ENCODE measurements at regions not wholly inside any gene's neighbourhood (a gene's known extent, or its start where the extent isn't known, plus 50 kb on each side); places are given as distances from the start of the nearest gene placed in this dataset.
"Not testable (repeated sequence)": the region's sequence is repeated elsewhere in the genome, so short reads cannot be mapped to it uniquely, and the experiment has no call there.

DNA sequence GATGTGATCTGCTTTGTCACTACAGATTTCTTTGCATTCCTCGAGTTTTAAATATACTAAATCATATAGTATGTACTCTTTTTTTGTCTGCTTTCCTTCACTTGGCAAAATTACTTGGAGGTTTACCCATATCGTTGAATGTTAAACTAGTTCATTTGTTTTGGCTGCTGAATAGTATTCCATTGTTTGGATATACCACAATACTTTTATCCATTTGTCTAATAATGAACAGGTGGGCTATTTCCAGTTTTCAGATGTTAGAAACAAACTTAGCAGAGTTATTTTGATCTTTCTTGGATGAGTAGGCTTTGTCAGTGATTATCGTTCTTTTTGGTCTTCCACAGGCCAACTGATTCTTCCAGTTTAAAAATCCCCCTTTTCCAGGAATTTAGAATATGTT, 154.0 kb upstream of the TGFBR2 start:
- Histone ChIP-seq H3K36me3 (no peaks in the 10 kb centered on the region), H3K27me3 (no peaks in the 10 kb centered on the region), H3K9me3 (no peaks in the 10 kb centered on the region), H3K4me1 (no peaks in the 10 kb centered on the region), H3K4me3 (ENCODE audit: low read depth, low read length) (no peak overlapping the region)
- DNase-seq: no peak
- TF ChIP-seq, protein P1, sequence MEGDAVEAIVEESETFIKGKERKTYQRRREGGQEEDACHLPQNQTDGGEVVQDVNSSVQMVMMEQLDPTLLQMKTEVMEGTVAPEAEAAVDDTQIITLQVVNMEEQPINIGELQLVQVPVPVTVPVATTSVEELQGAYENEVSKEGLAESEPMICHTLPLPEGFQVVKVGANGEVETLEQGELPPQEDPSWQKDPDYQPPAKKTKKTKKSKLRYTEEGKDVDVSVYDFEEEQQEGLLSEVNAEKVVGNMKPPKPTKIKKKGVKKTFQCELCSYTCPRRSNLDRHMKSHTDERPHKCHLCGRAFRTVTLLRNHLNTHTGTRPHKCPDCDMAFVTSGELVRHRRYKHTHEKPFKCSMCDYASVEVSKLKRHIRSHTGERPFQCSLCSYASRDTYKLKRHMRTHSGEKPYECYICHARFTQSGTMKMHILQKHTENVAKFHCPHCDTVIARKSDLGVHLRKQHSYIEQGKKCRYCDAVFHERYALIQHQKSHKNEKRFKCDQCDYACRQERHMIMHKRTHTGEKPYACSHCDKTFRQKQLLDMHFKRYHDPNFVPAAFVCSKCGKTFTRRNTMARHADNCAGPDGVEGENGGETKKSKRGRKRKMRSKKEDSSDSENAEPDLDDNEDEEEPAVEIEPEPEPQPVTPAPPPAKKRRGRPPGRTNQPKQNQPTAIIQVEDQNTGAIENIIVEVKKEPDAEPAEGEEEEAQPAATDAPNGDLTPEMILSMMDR (IDR thresholded peaks at IDR 0.05; ENCODE audit: low read depth, low read length): no peak

GRCh38 chr3:30453360-30454039, 152.9 kb upstream of the TGFBR2 start:
- no peaks in the 10 kb centered on the region for H3K36me3 ChIP-seq
- no peak overlapping the region for H3K4me3 ChIP-seq (ENCODE audit: low read depth, low read length)
- TF ChIP-seq, protein P1 (IDR thresholded peaks at IDR 0.05; ENCODE audit: low read depth, low read length): no peak
- H3K27me3 ChIP-seq: no peaks in the 10 kb centered on the region
- DNase-seq: peak; percentile 5
- H3K4me1 ChIP-seq: no peaks in the 10 kb centered on the region
- H3K9me3 ChIP-seq: no peaks in the 10 kb centered on the region

- Histone ChIP-seq H3K36me3 (no peaks in the 10 kb centered on the region), H3K4me3 (ENCODE audit: low read depth, low read length) (no peak overlapping the region)
Observed at GRCh38 chr3:30454636-30455035, 151.8 kb upstream of the TGFBR2 start.

GRCh38 chr3:30455112-30455511, 151.3 kb upstream of the TGFBR2 start:
- not testable (repeated sequence) for H3K9me3 ChIP-seq; H3K4me3 ChIP-seq (ENCODE audit: low read depth, low read length); H3K36me3 ChIP-seq; H3K4me1 ChIP-seq; DNase-seq; H3K27me3 ChIP-seq

More at GRCh38 chr3:30454636-30455035, 151.8 kb upstream of the TGFBR2 start:
- Histone ChIP-seq H3K9me3 (no peaks in the 10 kb centered on the region), H3K4me1 (no peaks in the 10 kb centered on the region), H3K27me3 (no peaks in the 10 kb centered on the region)
- DNase-seq: no peak
- TF ChIP-seq, protein P1 (IDR thresholded peaks at IDR 0.05; ENCODE audit: low read depth, low read length): no peak

GRCh38 chr3:30455840-30456239, 150.6 kb upstream of the TGFBR2 start:
- TF ChIP-seq, protein P1 (IDR thresholded peaks at IDR 0.05; ENCODE audit: low read depth, low read length): no peak
- no peaks in the 10 kb centered on the region for H3K4me1 ChIP-seq
- no peak for DNase-seq
- H3K36me3 ChIP-seq: no peaks in the 10 kb centered on the region
- no peak overlapping the region for H3K4me3 ChIP-seq (ENCODE audit: low read depth, low read length)
- H3K27me3 ChIP-seq: no peaks in the 10 kb centered on the region
- no peaks in the 10 kb centered on the region for H3K9me3 ChIP-seq

DNA sequence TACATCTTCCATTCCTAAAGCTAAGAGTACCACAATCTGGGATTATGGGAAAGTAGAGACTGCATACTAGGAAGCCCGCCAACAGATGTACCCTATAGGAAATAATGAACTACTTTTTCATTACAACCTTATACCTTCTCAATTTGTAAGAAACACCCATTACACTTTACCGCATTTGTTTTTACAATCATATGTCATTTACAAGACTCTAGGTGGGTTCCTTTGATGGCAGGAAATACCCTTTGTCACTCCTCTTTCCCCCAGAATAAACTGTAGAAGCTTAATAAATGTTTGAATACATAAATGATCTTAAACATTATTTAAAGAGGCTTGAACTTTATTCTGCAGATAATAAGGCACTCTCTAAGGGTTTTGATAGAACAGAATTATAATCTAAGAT, 150.1 kb upstream of the TGFBR2 start:
- Histone ChIP-seq H3K4me1 (no peaks in the 10 kb centered on the region), H3K36me3 (no peaks in the 10 kb centered on the region), H3K9me3 (no peaks in the 10 kb centered on the region), H3K27me3 (no peaks in the 10 kb centered on the region), H3K4me3 (ENCODE audit: low read depth, low read length) (no peak overlapping the region)
- TF ChIP-seq, protein P1 (IDR thresholded peaks at IDR 0.05; ENCODE audit: low read depth, low read length): no peak
- no peak for DNase-seq
